Neural progenitor cell (in vitro differentiated cells): ENCODE measurements at regions not wholly inside any gene's neighbourhood (a gene's known extent, or its start where the extent isn't known, plus 50 kb on each side); places are given as distances from the start of the nearest gene placed in this dataset.
A peak's percentile ranks its signal among the peaks of the same experiment; 100 is the strongest.

ENCODE experiments used
- DNase-seq: peaks from one replicate; pipeline ENCODE4 v3.0.0-alpha.2; 2016; ENCODE audit warnings: low spot score
- H2AFZ ChIP-seq: fragments of 200-600 bp; sonication (generic); replicated peaks from 2 replicates; pipeline ENCODE4 v1.6.1; 2016; ENCODE audit warnings: antibody characterized with exemption
- H3F3A ChIP-seq: fragments of 200-600 bp; sonication (generic); 2 replicates; pipeline ENCODE4 v1.6.1; 2016; ENCODE audit warnings: antibody characterized with exemption, low read depth
- H3K27ac ChIP-seq: fragments of 200-600 bp; sonication (generic); 2 replicates; pipeline ENCODE4 v1.5.1; 2016; ENCODE audit warnings: mild to moderate bottlenecking
- H3K27me3 ChIP-seq: fragments of 200-600 bp; sonication (generic); 2 replicates; pipeline ENCODE4 v1.6.1; 2016; ENCODE audit warnings: mild to moderate bottlenecking, moderate library complexity
- H3K36me3 ChIP-seq: fragments of 200-600 bp; sonication (generic); 2 replicates; pipeline ENCODE4 v1.5.1; 2016
- H3K4me1 ChIP-seq: fragments of 200-600 bp; sonication (generic); 2 replicates; pipeline ENCODE4 v1.6.1; 2016; ENCODE audit warnings: mixed run types
- H3K4me2 ChIP-seq: fragments of 200-600 bp; sonication (generic); 2 replicates; pipeline ENCODE4 v1.6.1; 2016
- H3K4me3 ChIP-seq: fragments of 200-600 bp; sonication (generic); 2 replicates; pipeline ENCODE4 v1.5.1; 2016
- H3K79me2 ChIP-seq: fragments of 200-600 bp; sonication (generic); 2 replicates; pipeline ENCODE4 v1.6.1; 2016; ENCODE audit warnings: low read depth
- H3K9ac ChIP-seq: fragments of 200-600 bp; sonication (generic); 2 replicates; pipeline ENCODE4 v1.6.1; 2016
- H3K9me3 ChIP-seq: fragments of 200-600 bp; sonication (generic); 2 replicates; pipeline ENCODE4 v1.5.1; 2016; ENCODE audit warnings: low read depth
- H4K20me1 ChIP-seq: fragments of 200-600 bp; sonication (generic); 2 replicates; pipeline ENCODE4 v1.6.1; 2016; ENCODE audit warnings: low read depth
- H3K27ac Mint-ChIP-seq: 3 replicates; pipeline ENCODE4 v1.8.0; 2021; ENCODE audit warnings: mixed read lengths
- H3K27me3 Mint-ChIP-seq: 2 replicates; pipeline ENCODE4 v1.8.0; 2022; ENCODE audit warnings: low read depth, mild to moderate bottlenecking, inconsistent platforms, moderate library complexity, mixed read lengths; ENCODE audit not compliant: insufficient read depth
- H3K36me3 Mint-ChIP-seq: 3 replicates; pipeline ENCODE4 v1.8.0; 2021; ENCODE audit warnings: mixed read lengths
- H3K4me1 Mint-ChIP-seq: 3 replicates; pipeline ENCODE4 v1.8.0; 2021; ENCODE audit warnings: mixed read lengths
- H3K4me3 Mint-ChIP-seq: 3 replicates; pipeline ENCODE4 v1.8.0; 2021; ENCODE audit warnings: mild to moderate bottlenecking, moderate library complexity, mixed read lengths
- H3K9me3 Mint-ChIP-seq: 3 replicates; pipeline ENCODE4 v1.8.0; 2020; ENCODE audit warnings: mixed read lengths
- CTCF ChIP-seq: fragments of 200-600 bp; sonication (generic); IDR thresholded peaks from 2 replicates; pipeline ENCODE4 v1.5.1; 2017; ENCODE audit warnings: antibody characterized with exemption, mild to moderate bottlenecking
- EZH2 ChIP-seq: fragments of 200-600 bp; sonication (generic); IDR thresholded peaks from 2 replicates; pipeline ENCODE4 v1.6.1; 2017; ENCODE audit warnings: antibody characterized with exemption, mild to moderate bottlenecking, moderate library complexity
- EZH2phosphoT487 ChIP-seq: fragments of 200-600 bp; sonication (generic); IDR thresholded peaks from 2 replicates; pipeline ENCODE4 v1.6.1; 2017; ENCODE audit warnings: antibody characterized with exemption

DNA sequence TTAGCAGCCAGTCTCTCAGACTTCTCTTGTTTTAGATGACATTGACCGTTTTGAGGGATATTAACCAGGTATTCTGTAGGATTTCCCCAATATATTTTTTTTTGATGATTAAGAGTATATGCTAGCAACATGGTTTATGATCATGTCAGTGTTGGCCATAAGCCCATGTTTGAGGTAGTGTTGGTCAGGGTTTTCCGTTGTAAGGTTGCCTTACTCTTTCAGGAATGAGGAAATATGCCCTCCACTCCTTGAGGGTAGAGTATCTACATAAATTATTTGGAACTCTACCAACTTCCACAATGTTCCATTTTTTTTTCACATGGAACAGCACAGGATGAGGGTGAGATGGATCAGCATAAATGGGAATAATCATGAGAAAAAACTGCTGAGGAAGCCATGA lies 188.4 kb upstream of the PRDM9 start:
- Mint-ChIP-seq H3K27me3 (no peaks in the 10 kb centered on the region), H3K4me3 (no peak overlapping the region), H3K4me1 (peaks cover 3% of the 10 kb centered on the region), H3K9me3 (no peaks in the 10 kb centered on the region), H3K36me3 (no peaks in the 10 kb centered on the region), H3K27ac (no peak overlapping the region)
- H3K9ac ChIP-seq, result no peak overlapping the region
- H3K27ac ChIP-seq, result no peak overlapping the region
- H3F3A ChIP-seq, result peaks cover 19% of the 10 kb centered on the region
- no peak overlapping the region for H3K4me3 ChIP-seq
- no peaks in the 10 kb centered on the region for H4K20me1 ChIP-seq
- H3K27me3 ChIP-seq, result no peaks in the 10 kb centered on the region
- no peak for DNase-seq
- H3K9me3 ChIP-seq, result no peaks in the 10 kb centered on the region
- peaks cover 15% of the 10 kb centered on the region for H3K4me1 ChIP-seq
- H3K79me2 ChIP-seq, result no peaks in the 10 kb centered on the region
- TF ChIP-seq EZH2 (no peak), EZH2phosphoT487 (no peak), CTCF (no peak)
- no peak overlapping the region for H3K4me2 ChIP-seq
- H3K36me3 ChIP-seq, result no peaks in the 10 kb centered on the region
- no peak overlapping the region for H2AFZ ChIP-seq

DNA sequence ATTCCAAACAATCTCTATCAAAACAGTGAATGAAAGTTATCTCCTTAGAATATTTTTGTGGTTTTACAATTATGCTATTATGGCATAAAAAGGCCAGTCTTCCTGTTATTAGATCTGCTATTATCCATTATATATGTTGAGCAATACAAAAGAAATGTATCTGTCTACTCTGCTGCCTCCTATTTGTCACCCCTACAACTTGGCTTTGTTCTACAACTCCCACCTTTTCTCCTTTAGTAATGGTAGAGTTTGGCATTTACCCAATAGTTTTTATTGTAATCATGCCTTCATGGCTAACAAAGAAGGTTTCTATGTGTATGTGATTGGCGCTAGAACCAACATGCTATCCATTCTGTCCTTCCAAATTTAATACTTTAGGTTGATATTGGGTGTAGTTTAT lies 189.2 kb upstream of the PRDM9 start:
- no peaks in the 10 kb centered on the region for H3K79me2 ChIP-seq
- Mint-ChIP-seq H3K9me3 (no peaks in the 10 kb centered on the region), H3K27ac (no peak overlapping the region), H3K36me3 (no peaks in the 10 kb centered on the region), H3K4me3 (no peak overlapping the region), H3K27me3 (no peaks in the 10 kb centered on the region), H3K4me1 (peaks cover 3% of the 10 kb centered on the region)
- no peak for DNase-seq
- no peak overlapping the region for H3K27ac ChIP-seq
- no peaks in the 10 kb centered on the region for H3K36me3 ChIP-seq
- H3K9ac ChIP-seq, result no peak overlapping the region
- no peak overlapping the region for H3K4me2 ChIP-seq
- peaks cover 19% of the 10 kb centered on the region for H3F3A ChIP-seq
- no peaks in the 10 kb centered on the region for H3K27me3 ChIP-seq
- H2AFZ ChIP-seq, result no peak overlapping the region
- no peaks in the 10 kb centered on the region for H3K9me3 ChIP-seq
- no peaks in the 10 kb centered on the region for H4K20me1 ChIP-seq
- peaks cover 15% of the 10 kb centered on the region for H3K4me1 ChIP-seq
- TF ChIP-seq EZH2 (no peak), CTCF (no peak), EZH2phosphoT487 (no peak)
- no peak overlapping the region for H3K4me3 ChIP-seq

DNA sequence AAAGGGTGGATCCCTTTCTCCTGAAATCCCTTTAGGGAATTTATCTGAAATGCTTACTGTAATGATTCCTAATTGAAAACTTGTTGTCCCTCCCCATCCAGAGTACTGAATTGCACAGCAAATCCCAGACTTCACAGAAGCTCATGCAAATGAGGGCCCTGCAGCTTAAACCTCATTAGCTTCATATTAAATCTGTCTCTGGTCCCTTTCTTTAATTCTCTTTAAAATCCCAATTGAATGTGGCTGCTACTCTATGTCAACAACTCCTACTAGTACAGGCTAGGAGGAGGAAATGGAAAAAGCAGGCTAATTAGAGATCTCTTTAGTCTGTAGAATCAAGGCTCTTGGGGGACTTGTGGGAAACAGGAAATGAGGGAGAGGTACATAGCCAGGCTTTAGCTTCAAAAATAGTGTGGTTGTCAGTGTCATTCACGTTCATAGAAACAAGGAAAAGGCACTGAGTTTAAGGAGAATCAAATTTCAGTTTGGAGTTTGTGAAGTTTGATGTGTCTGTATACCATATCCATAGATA lies 191.3 kb upstream of the PRDM9 start:
- Histone ChIP-seq H3K9me3 (no peaks in the 10 kb centered on the region), H2AFZ (peak overlapping the region; percentile 45), H3K4me3 (no peak overlapping the region), H3F3A (peaks cover 19% of the 10 kb centered on the region), H3K4me2 (peak overlapping the region; percentile 39), H3K27ac (peak overlapping the region; percentile 59), H3K9ac (no peak overlapping the region), H3K27me3 (no peaks in the 10 kb centered on the region), H3K79me2 (no peaks in the 10 kb centered on the region), H3K4me1 (peaks cover 15% of the 10 kb centered on the region), H3K36me3 (no peaks in the 10 kb centered on the region), H4K20me1 (no peaks in the 10 kb centered on the region)
- peaks cover 3% of the 10 kb centered on the region for H3K4me1 Mint-ChIP-seq
- no peak overlapping the region for H3K4me3 Mint-ChIP-seq
- no peak for TF ChIP-seq CTCF
- TF ChIP-seq EZH2phosphoT487, result peak; percentile 59
- no peak for TF ChIP-seq EZH2
- no peaks in the 10 kb centered on the region for H3K9me3 Mint-ChIP-seq
- H3K27ac Mint-ChIP-seq, result no peak overlapping the region
- no peaks in the 10 kb centered on the region for H3K36me3 Mint-ChIP-seq
- no peaks in the 10 kb centered on the region for H3K27me3 Mint-ChIP-seq
- DNase-seq, result peak; percentile 48
